Endothelial cell of umbilical vein (primary cell): ENCODE measurements at regions not wholly inside any gene's neighbourhood (a gene's known extent, or its start where the extent isn't known, plus 50 kb on each side); places are given as distances from the start of the nearest gene placed in this dataset.

Experiments
- BruUV-seq: library from RNA; stranded (reverse); fragments of 400-500 nt; replicated peaks from 2 replicates; lab custom pipeline; 2021; lab: Mats Ljungman, UMichigan
- CTCF ChIA-PET: fragments of 300-600, 350-600 bp; sonication (Branson Sonifier 250); formaldehyde crosslinking; loops from one replicate; lab custom pipeline; 2021; ENCODE audit warnings: antibody characterized with exemption, inconsistent platforms; lab: Charles Lee
- POLR2A ChIA-PET: fragments of 300-600, 350-600 bp; sonication (Branson Sonifier 250); formaldehyde crosslinking; loops from one replicate; lab custom pipeline; 2021; ENCODE audit warnings: antibody characterized with exemption, inconsistent platforms; lab: Charles Lee
- DNase-seq: peaks from one replicate; pipeline ENCODE4 v3.0.0-alpha.2; 2011; ENCODE audit warnings: low read depth, low spot score
- FAIRE-seq: peaks from 2 replicates; lab custom pipeline; 2011; peaks lifted over from hg19 to GRCh38; lab: Jason Lieb, UNC
- H2AFZ ChIP-seq: 2 replicates; pipeline ENCODE4 v1.6.0; 2012; ENCODE audit warnings: low read depth, low read length, control low read depth, inconsistent platforms
- H3K27ac ChIP-seq: 2 replicates; pipeline ENCODE4 v1.5.1; 2011; ENCODE audit warnings: low read depth, mild to moderate bottlenecking, control low read depth, low read length, moderate library complexity; ENCODE audit not compliant: insufficient read depth
- H3K27me3 ChIP-seq, 2 experiments: 2 replicates each; pipeline versions ENCODE4 v1.6.0 to v1.6.1; 2011; ENCODE audit warnings: low read length in 2 of 2, mixed read lengths in 1 of 2; ENCODE audit not compliant: control insufficient read depth in 2 of 2, insufficient read depth in 2 of 2
- H3K36me3 ChIP-seq, 2 experiments: 2 replicates in 1 of 2; 3 replicates in 1 of 2; pipeline ENCODE4 v1.5.1; 2011; ENCODE audit warnings: low read length in 2 of 2, mild to moderate bottlenecking in 1 of 2, moderate library complexity in 1 of 2; ENCODE audit not compliant: control insufficient read depth in 2 of 2, insufficient read depth in 2 of 2; ENCODE audit errors: extremely low read depth in 1 of 2
- H3K4me1 ChIP-seq: 3 replicates; pipeline ENCODE4 v1.5.1; 2011; ENCODE audit warnings: mild to moderate bottlenecking, low read length; ENCODE audit not compliant: control insufficient read depth, insufficient read depth; ENCODE audit errors: extremely low read depth
- H3K4me2 ChIP-seq: 2 replicates; pipeline ENCODE4 v1.6.1; 2011; ENCODE audit warnings: low read length, control low read depth, mixed read lengths; ENCODE audit not compliant: insufficient read depth
- H3K4me3 ChIP-seq, 3 experiments: fragments of 200-600 bp in 1 of 3; sonication (generic), shearing (Covaris generic) in 1 of 3; replicated peaks in 1 of 3; 2 replicates each; pipeline ENCODE4 v1.5.1; 2011 to 2016; ENCODE audit warnings: control low read depth in 3 of 3, low read length in 3 of 3, mild to moderate bottlenecking in 2 of 3, inconsistent platforms in 1 of 3, low read depth in 1 of 3, moderate library complexity in 1 of 3; ENCODE audit not compliant: insufficient read depth in 1 of 3
- H3K79me2 ChIP-seq: 2 replicates; pipeline ENCODE4 v1.6.0; 2012; ENCODE audit warnings: low read length, inconsistent platforms; ENCODE audit not compliant: control insufficient read depth, insufficient read depth
- H3K9ac ChIP-seq: replicated peaks from 2 replicates; pipeline ENCODE3; 2011; ENCODE audit warnings: low read length, control low read depth; ENCODE audit not compliant: insufficient read depth; ENCODE audit errors: extremely low read depth
- H3K9me1 ChIP-seq: replicated peaks from 3 replicates; pipeline ENCODE4 v1.6.0; 2011; ENCODE audit warnings: mild to moderate bottlenecking, low read length; ENCODE audit not compliant: control insufficient read depth, insufficient read depth; ENCODE audit errors: extremely low read depth
- H3K9me3 ChIP-seq: replicated peaks from 2 replicates; pipeline ENCODE4 v1.5.1; 2012; ENCODE audit warnings: low read length, inconsistent platforms; ENCODE audit not compliant: control insufficient read depth, insufficient read depth
- H4K20me1 ChIP-seq: replicated peaks from 2 replicates; pipeline ENCODE3; 2011; ENCODE audit warnings: mild to moderate bottlenecking, low read length; ENCODE audit not compliant: control insufficient read depth, insufficient read depth; ENCODE audit errors: extremely low read depth
- EZH2 ChIP-seq: IDR thresholded peaks from 2 replicates; pipeline ENCODE4 v1.6.1; 2012; ENCODE audit warnings: borderline replicate concordance, low read depth, mild to moderate bottlenecking, moderate library complexity, low read length, inconsistent platforms; ENCODE audit not compliant: severe bottlenecking
- FOS ChIP-seq: IDR thresholded peaks from 2 replicates; pipeline ENCODE4 v1.6.1; 2011; ENCODE audit warnings: mild to moderate bottlenecking, low read length, moderate library complexity, borderline replicate concordance; ENCODE audit not compliant: insufficient read depth
- GATA2 ChIP-seq: IDR thresholded peaks from 2 replicates; pipeline ENCODE4 v1.7.0; 2011; ENCODE audit warnings: low read depth, mild to moderate bottlenecking, moderate library complexity, mixed read lengths, low read length; ENCODE audit not compliant: insufficient read length, insufficient read depth
- JUN ChIP-seq: IDR thresholded peaks from 2 replicates; pipeline ENCODE4 v1.6.1; 2011; ENCODE audit warnings: borderline replicate concordance, low read depth; ENCODE audit not compliant: insufficient read length, insufficient read depth
- MYC ChIP-seq: IDR thresholded peaks from one replicate; pipeline ENCODE4 v1.6.1; 2011; ENCODE audit warnings: mild to moderate bottlenecking, low read depth, low read length
- POLR2A ChIP-seq: IDR thresholded peaks from 2 replicates; pipeline ENCODE4 v1.6.1; 2012; ENCODE audit warnings: low read depth, mild to moderate bottlenecking, control low read depth, low read length
- POLR2AphosphoS5 ChIP-seq: IDR thresholded peaks from 2 replicates; pipeline ENCODE4 v1.6.1; 2012; ENCODE audit warnings: low read depth, mild to moderate bottlenecking, control low read depth, low read length, moderate library complexity; ENCODE audit not compliant: insufficient read depth
- dilution Hi-C: fragments of 300-500 bp; cut with MboI; formaldehyde crosslinking; loops from one replicate; pipeline ENCODE4 v1.15.0; 2019; ENCODE audit warnings: low sequenced_read_pairs; ENCODE audit not compliant: extremely low pct_ligation_motif_present
- intact Hi-C: fragments of 100-400 bp; cut with micrococcal nuclease; formaldehyde crosslinking; loops from one replicate; pipeline ENCODE4 v1.10.0; 2022
- TF ChIP-seq, protein P1 (sequence below): IDR thresholded peaks from 2 replicates; pipeline ENCODE4 v1.6.1; 2011; ENCODE audit not compliant: insufficient read depth, insufficient read length
- TF ChIP-seq, protein P2 (sequence below), 2 donors: IDR thresholded peaks; 1 replicate in 1 of 2; 2 replicates in 1 of 2; pipeline ENCODE4 v1.5.1; 2011; ENCODE audit warnings: low read length in 2 of 2, mild to moderate bottlenecking in 2 of 2, moderate library complexity in 2 of 2, control low read depth in 1 of 2, inconsistent platforms in 1 of 2, low read depth in 1 of 2; ENCODE audit not compliant: insufficient read depth in 1 of 2; ENCODE audit errors: extremely low read depth in 1 of 2

DNA sequence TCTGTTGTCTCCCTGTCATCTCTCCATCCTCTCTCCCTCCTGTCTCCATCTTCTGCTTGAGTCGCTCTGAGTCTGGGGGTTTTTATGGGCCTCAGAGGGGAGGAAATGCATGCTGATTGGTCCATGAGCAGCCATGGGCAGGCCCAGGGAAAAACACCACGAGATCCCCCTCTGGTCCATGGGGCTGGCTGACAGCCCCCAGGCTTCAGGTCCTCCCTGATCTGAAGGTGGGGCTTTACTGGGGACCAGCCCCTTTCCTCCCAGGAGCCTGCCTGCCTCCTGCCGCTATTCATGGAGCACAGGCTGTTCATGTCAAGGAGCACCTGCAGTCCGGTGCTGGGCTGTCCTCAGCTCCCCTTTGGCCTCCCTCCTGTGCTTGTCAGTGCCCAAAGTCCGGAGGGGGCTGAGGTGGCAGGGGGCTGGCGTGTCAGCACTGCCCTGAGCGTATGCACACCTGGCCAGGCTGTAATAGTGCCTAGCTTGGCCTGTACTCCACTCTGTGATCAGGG is 59.6 kb upstream of the DLX2 start:
- ChIA-PET CTCF (no interaction called here), POLR2A (no interaction called here)
- intact Hi-C loops (no loop called here), dilution Hi-C loops (no loop called here)
- Histone ChIP-seq H3K27me3 (peaks cover 5% of the 10 kb centered on the region in 2 experiments), H2AFZ (no peak overlapping the region), H3K79me2 (no peaks in the 10 kb centered on the region), H4K20me1 (no peaks in the 10 kb centered on the region), H3K9me1 (no peaks in the 10 kb centered on the region), H3K4me2 (no peak overlapping the region), H3K4me3 (no peak overlapping the region), H3K4me1 (no peaks in the 10 kb centered on the region), H3K27ac (no peak overlapping the region), H3K9ac (no peak overlapping the region), H3K9me3 (no peaks in the 10 kb centered on the region), H3K36me3 (no peaks in the 10 kb centered on the region)
- no TSS peak for BruUV-seq
- no peak for DNase-seq
- no peak for FAIRE-seq
- no peak for TF ChIP-seq EZH2
- TF ChIP-seq POLR2A: no peak
- TF ChIP-seq FOS: no peak
- no peak for TF ChIP-seq MYC
- TF ChIP-seq GATA2: no peak
- TF ChIP-seq, protein P1, sequence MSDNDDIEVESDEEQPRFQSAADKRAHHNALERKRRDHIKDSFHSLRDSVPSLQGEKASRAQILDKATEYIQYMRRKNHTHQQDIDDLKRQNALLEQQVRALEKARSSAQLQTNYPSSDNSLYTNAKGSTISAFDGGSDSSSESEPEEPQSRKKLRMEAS: no peak
- TF ChIP-seq, protein P2, sequence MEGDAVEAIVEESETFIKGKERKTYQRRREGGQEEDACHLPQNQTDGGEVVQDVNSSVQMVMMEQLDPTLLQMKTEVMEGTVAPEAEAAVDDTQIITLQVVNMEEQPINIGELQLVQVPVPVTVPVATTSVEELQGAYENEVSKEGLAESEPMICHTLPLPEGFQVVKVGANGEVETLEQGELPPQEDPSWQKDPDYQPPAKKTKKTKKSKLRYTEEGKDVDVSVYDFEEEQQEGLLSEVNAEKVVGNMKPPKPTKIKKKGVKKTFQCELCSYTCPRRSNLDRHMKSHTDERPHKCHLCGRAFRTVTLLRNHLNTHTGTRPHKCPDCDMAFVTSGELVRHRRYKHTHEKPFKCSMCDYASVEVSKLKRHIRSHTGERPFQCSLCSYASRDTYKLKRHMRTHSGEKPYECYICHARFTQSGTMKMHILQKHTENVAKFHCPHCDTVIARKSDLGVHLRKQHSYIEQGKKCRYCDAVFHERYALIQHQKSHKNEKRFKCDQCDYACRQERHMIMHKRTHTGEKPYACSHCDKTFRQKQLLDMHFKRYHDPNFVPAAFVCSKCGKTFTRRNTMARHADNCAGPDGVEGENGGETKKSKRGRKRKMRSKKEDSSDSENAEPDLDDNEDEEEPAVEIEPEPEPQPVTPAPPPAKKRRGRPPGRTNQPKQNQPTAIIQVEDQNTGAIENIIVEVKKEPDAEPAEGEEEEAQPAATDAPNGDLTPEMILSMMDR (IDR thresholded peaks at IDR 0.05; ENCODE audit: extremely low read depth in 1 of 2, insufficient read depth in 1 of 2, low read depth in 1 of 2, low read length in 2 of 2): no peak
- no peak for TF ChIP-seq JUN
- TF ChIP-seq POLR2AphosphoS5: no peak
